A673 (cell line): ENCODE measurements at regions not wholly inside any gene's neighbourhood (a gene's known extent, or its start where the extent isn't known, plus 50 kb on each side); places are given as distances from the start of the nearest gene placed in this dataset.

Source experiments
- BruUV-seq: library from RNA; stranded (reverse); fragments of 400-500 nt; replicated peaks from 2 replicates; lab custom pipeline; 2021; lab: Mats Ljungman, UMichigan
- CTCF ChIA-PET: fragments of 300-600 bp; sonication (Branson Sonifier 250); formaldehyde crosslinking; loops from one replicate; lab custom pipeline; 2022; ENCODE audit warnings: antibody characterized with exemption; lab: Charles Lee
- POLR2A ChIA-PET: fragments of 300-600 bp; sonication (Branson Sonifier 250); formaldehyde crosslinking; loops from one replicate; lab custom pipeline; 2022; ENCODE audit warnings: antibody characterized with exemption; ENCODE audit not compliant: low non-redundant PET; lab: Charles Lee
- DNase-seq: peaks from one replicate; pipeline ENCODE4 v3.0.0-alpha.2; 2015; ENCODE audit warnings: low spot score
- H3K27ac ChIP-seq: fragments of 200-600 bp; sonication (generic); 2 replicates; pipeline ENCODE4 v1.5.1; 2016; ENCODE audit warnings: mixed run types, low read depth, mild to moderate bottlenecking, mixed read lengths, antibody characterized with exemption, low read length; ENCODE audit not compliant: poor library complexity, severe bottlenecking
- H3K27me3 ChIP-seq: fragments of 200-600 bp; sonication (generic); replicated peaks from 2 replicates; pipeline ENCODE4 v1.6.1; 2017; ENCODE audit warnings: mixed run types, low read depth, mild to moderate bottlenecking, mixed read lengths, antibody characterized with exemption, low read length; ENCODE audit not compliant: insufficient read depth, poor library complexity
- H3K36me3 ChIP-seq: fragments of 200-600 bp; sonication (generic); 2 replicates; pipeline ENCODE4 v1.6.1; 2016; ENCODE audit warnings: mixed run types, mild to moderate bottlenecking, mixed read lengths, antibody characterized with exemption, low read length; ENCODE audit not compliant: insufficient read depth, poor library complexity, severe bottlenecking
- H3K4me1 ChIP-seq: fragments of 200-600 bp; sonication (generic); 2 replicates; pipeline ENCODE4 v1.6.1; 2017; ENCODE audit warnings: mixed run types, mild to moderate bottlenecking, mixed read lengths, antibody characterized with exemption, low read length; ENCODE audit not compliant: insufficient read depth, poor library complexity, severe bottlenecking
- H3K4me3 ChIP-seq: fragments of 200-600 bp; sonication (generic); 2 replicates; pipeline ENCODE4 v1.5.1; 2016; ENCODE audit warnings: low read depth, mixed run types, mild to moderate bottlenecking, mixed read lengths, low read length; ENCODE audit not compliant: poor library complexity, severe bottlenecking
- H3K9me3 ChIP-seq: fragments of 200-600 bp; sonication (generic); 2 replicates; pipeline ENCODE4 v1.6.1; 2016; ENCODE audit warnings: mixed run types, low read depth, mild to moderate bottlenecking, mixed read lengths, antibody characterized with exemption, low read length; ENCODE audit not compliant: poor library complexity, severe bottlenecking
- EZH2 ChIP-seq: fragments of 200-600 bp; sonication (generic); IDR thresholded peaks from 2 replicates; pipeline ENCODE4 v1.6.1; 2017; ENCODE audit warnings: borderline replicate concordance, low read depth, mild to moderate bottlenecking, mixed read lengths, antibody characterized with exemption, low read length; ENCODE audit not compliant: poor library complexity, severe bottlenecking
- intact Hi-C: fragments of 100-400 bp; cut with micrococcal nuclease; formaldehyde crosslinking; loops from one replicate; pipeline ENCODE4 v1.10.0; 2022; ENCODE audit not compliant: unreplicated experiment
- TF ChIP-seq, protein P1 (sequence below): fragments of 300-800, 200-600 bp; sonication (generic); conservative IDR thresholded peaks from 2 replicates; pipeline ENCODE4 v1.5.1; 2017; ENCODE audit warnings: low read depth, mild to moderate bottlenecking, antibody characterized with exemption, low read length, moderate library complexity, mixed read lengths

DNA sequence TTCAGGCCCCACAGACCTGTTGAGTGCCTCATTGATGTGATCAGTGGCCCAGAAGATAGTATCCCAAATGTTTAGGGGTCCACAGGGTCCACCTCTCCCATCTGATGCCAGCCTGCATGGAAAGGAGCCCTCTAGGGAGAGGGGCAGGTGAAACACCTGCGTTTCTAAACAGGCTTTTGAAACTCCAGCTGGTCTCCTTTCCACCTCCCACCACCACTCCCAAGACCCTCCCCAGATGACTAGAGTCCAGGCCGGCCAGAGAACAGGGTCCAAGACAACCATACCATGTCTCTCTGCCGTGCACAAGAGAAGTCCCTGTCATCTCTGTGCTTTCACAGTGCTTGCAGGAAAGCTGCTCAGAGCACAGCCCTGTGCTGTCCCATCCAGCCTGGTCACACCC, 105.0 kb upstream of the NANOS1 start:
- ChIA-PET CTCF (no interaction called here), POLR2A (no interaction called here)
- H3K4me1 ChIP-seq: no peaks in the 10 kb centered on the region
- H3K36me3 ChIP-seq: no peaks in the 10 kb centered on the region
- TF ChIP-seq, protein P1, sequence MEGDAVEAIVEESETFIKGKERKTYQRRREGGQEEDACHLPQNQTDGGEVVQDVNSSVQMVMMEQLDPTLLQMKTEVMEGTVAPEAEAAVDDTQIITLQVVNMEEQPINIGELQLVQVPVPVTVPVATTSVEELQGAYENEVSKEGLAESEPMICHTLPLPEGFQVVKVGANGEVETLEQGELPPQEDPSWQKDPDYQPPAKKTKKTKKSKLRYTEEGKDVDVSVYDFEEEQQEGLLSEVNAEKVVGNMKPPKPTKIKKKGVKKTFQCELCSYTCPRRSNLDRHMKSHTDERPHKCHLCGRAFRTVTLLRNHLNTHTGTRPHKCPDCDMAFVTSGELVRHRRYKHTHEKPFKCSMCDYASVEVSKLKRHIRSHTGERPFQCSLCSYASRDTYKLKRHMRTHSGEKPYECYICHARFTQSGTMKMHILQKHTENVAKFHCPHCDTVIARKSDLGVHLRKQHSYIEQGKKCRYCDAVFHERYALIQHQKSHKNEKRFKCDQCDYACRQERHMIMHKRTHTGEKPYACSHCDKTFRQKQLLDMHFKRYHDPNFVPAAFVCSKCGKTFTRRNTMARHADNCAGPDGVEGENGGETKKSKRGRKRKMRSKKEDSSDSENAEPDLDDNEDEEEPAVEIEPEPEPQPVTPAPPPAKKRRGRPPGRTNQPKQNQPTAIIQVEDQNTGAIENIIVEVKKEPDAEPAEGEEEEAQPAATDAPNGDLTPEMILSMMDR: no peak
- TF ChIP-seq EZH2: no peak
- H3K27me3 ChIP-seq: peaks cover 10% of the 10 kb centered on the region
- no peak overlapping the region for H3K27ac ChIP-seq
- intact Hi-C loops: no loop called here
- H3K9me3 ChIP-seq: no peaks in the 10 kb centered on the region
- no peak overlapping the region for H3K4me3 ChIP-seq
- no TSS peak for BruUV-seq
- DNase-seq: no peak

- no peak overlapping the region for H3K4me3 ChIP-seq
- H3K27me3 ChIP-seq: peaks cover 10% of the 10 kb centered on the region
- intact Hi-C loops: no loop called here
- no peaks in the 10 kb centered on the region for H3K36me3 ChIP-seq
- POLR2A ChIA-PET: no interaction called here
- no peak overlapping the region for H3K27ac ChIP-seq
- CTCF ChIA-PET: no interaction called here
- no TSS peak for BruUV-seq
- DNase-seq: no peak
- peaks cover 3% of the 10 kb centered on the region for H3K9me3 ChIP-seq
- TF ChIP-seq EZH2: no peak
- TF ChIP-seq, protein P1: no peak
- no peaks in the 10 kb centered on the region for H3K4me1 ChIP-seq
Measured at GRCh38 chr10:118925404-118926071, 104.0 kb upstream of the NANOS1 start.

DNA sequence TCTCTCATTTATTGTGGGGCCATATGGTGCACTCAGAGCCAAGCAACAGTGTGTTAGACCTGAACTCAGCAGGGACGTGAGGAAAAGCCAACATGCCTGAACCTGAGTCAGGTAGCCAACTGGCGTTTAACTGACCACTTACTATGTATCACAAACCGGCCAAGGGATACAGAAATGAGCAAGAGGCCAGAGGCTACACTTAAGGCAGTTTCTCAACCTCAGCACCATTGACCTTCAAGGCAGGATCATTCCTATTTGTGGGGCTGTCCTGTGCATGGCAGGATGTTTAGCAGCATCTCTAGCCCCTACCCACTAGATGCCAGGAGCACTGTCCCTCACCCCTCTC, 103.5 kb upstream of the NANOS1 start:
- H3K36me3 ChIP-seq: no peaks in the 10 kb centered on the region
- peaks cover 10% of the 10 kb centered on the region for H3K27me3 ChIP-seq
- ChIA-PET CTCF (no interaction called here), POLR2A (no interaction called here)
- BruUV-seq: no TSS peak
- peaks cover 8% of the 10 kb centered on the region for H3K9me3 ChIP-seq
- no peak for DNase-seq
- no peak overlapping the region for H3K4me3 ChIP-seq
- TF ChIP-seq, protein P1: no peak
- no peak for TF ChIP-seq EZH2
- intact Hi-C loops: no loop called here
- H3K27ac ChIP-seq: no peak overlapping the region
- no peaks in the 10 kb centered on the region for H3K4me1 ChIP-seq
